ENCODE measurements at regions not wholly inside any gene's neighbourhood (a gene's known extent, or its start where the extent isn't known, plus 50 kb on each side); places are given as distances from the start of the nearest gene placed in this dataset.
A peak's percentile ranks its signal among the peaks of the same experiment; 100 is the strongest.

- H4K20me1 ChIP-seq (ENCODE audit: insufficient read depth, poor library complexity, severe bottlenecking): no peaks in the 10 kb centered on the region
- WGBS (ENCODE audit: low lambda C conversion rate, missing lambda C conversion rate): 82% methylated on average over 1 of the region's 1 CpG
These were observed 277.5 kb downstream of the CTH start for GRCh38 chr1:70688580-70688979.

GRCh38 chr1:70706381-70707037 is 295.4 kb downstream of the CTH start:
- Histone ChIP-seq H3K4me3 (no peak overlapping the region), H3K27me3 (peaks cover 2% of the 10 kb centered on the region), H3K9me2 (replicated peaks; ENCODE audit: insufficient read depth) (no peaks in the 10 kb centered on the region), H3K27ac (no peak overlapping the region), H3K4me2 (peak overlapping the region; percentile 85), H4K20me1 (ENCODE audit: insufficient read depth, poor library complexity, severe bottlenecking) (no peaks in the 10 kb centered on the region), H2AFZ (peak overlapping the region; percentile 69), H3K9me3 (ENCODE audit: low read depth) (no peaks in the 10 kb centered on the region), H3K36me3 (replicated peaks; ENCODE audit: insufficient read depth, low read depth) (no peaks in the 10 kb centered on the region), H3K79me2 (no peaks in the 10 kb centered on the region), H3K4me1 (ENCODE audit: insufficient read depth) (no peaks in the 10 kb centered on the region)
- TF ChIP-seq CTCF (IDR thresholded peaks at IDR 0.05; ENCODE audit: poor library complexity) (no peak), EZH2phosphoT487 (IDR thresholded peaks at IDR 0.05; ENCODE audit: low read depth, severe bottlenecking, unreplicated experiment) (no peak), EZH2 (IDR thresholded peaks at IDR 0.05; ENCODE audit: borderline replicate concordance) (no peak)
- DNase-seq (ENCODE audit: low spot score): no peak
- WGBS (ENCODE audit: low lambda C conversion rate, missing lambda C conversion rate): 11% methylated on average over 33 of the region's 33 CpGs

More at GRCh38 chr1:70688580-70688979, 277.5 kb downstream of the CTH start:
- TF ChIP-seq EZH2phosphoT487 (IDR thresholded peaks at IDR 0.05; ENCODE audit: low read depth, severe bottlenecking, unreplicated experiment): no peak
- no peak for TF ChIP-seq EZH2 (IDR thresholded peaks at IDR 0.05; ENCODE audit: borderline replicate concordance)
- no peak for TF ChIP-seq CTCF (IDR thresholded peaks at IDR 0.05; ENCODE audit: poor library complexity)
- Histone ChIP-seq H3K9me3 (ENCODE audit: low read depth) (no peaks in the 10 kb centered on the region), H3K9me2 (replicated peaks; ENCODE audit: insufficient read depth) (no peaks in the 10 kb centered on the region), H3K36me3 (replicated peaks; ENCODE audit: insufficient read depth, low read depth) (no peaks in the 10 kb centered on the region), H3K4me2 (no peak overlapping the region), H3K4me3 (no peak overlapping the region), H3K79me2 (no peaks in the 10 kb centered on the region), H3K27ac (no peak overlapping the region), H3K4me1 (ENCODE audit: insufficient read depth) (no peaks in the 10 kb centered on the region), H3K27me3 (no peaks in the 10 kb centered on the region), H2AFZ (no peak overlapping the region)
- DNase-seq (ENCODE audit: low spot score): no peak

- no peaks in the 10 kb centered on the region for H3K9me2 ChIP-seq (replicated peaks; ENCODE audit: insufficient read depth)
- no peak for DNase-seq (ENCODE audit: low spot score)
- TF ChIP-seq CTCF (IDR thresholded peaks at IDR 0.05; ENCODE audit: poor library complexity) (no peak), EZH2phosphoT487 (IDR thresholded peaks at IDR 0.05; ENCODE audit: low read depth, severe bottlenecking, unreplicated experiment) (no peak), EZH2 (IDR thresholded peaks at IDR 0.05; ENCODE audit: borderline replicate concordance) (no peak)
- peak overlapping the region; percentile 69 for H2AFZ ChIP-seq
- peaks cover 2% of the 10 kb centered on the region for H3K27me3 ChIP-seq
- H3K4me3 ChIP-seq: no peak overlapping the region
- H4K20me1 ChIP-seq (ENCODE audit: insufficient read depth, poor library complexity, severe bottlenecking): no peaks in the 10 kb centered on the region
- no peaks in the 10 kb centered on the region for H3K79me2 ChIP-seq
- no peaks in the 10 kb centered on the region for H3K4me1 ChIP-seq (ENCODE audit: insufficient read depth)
- no peak overlapping the region for H3K27ac ChIP-seq
- peak overlapping the region; percentile 85 for H3K4me2 ChIP-seq
- H3K9me3 ChIP-seq (ENCODE audit: low read depth): no peaks in the 10 kb centered on the region
- no peaks in the 10 kb centered on the region for H3K36me3 ChIP-seq (replicated peaks; ENCODE audit: insufficient read depth, low read depth)
These were observed 296.1 kb downstream of the CTH start for GRCh38 chr1:70707214-70707613.
